Neural progenitor cell (in vitro differentiated cells): ENCODE measurements at regions not wholly inside any gene's neighbourhood (a gene's known extent, or its start where the extent isn't known, plus 50 kb on each side); places are given as distances from the start of the nearest gene placed in this dataset.

ENCODE experiments used
- DNase-seq: peaks from one replicate; pipeline ENCODE4 v3.0.0-alpha.2; 2016; ENCODE audit warnings: low spot score
- H2AFZ ChIP-seq: fragments of 200-600 bp; sonication (generic); replicated peaks from 2 replicates; pipeline ENCODE4 v1.6.1; 2016; ENCODE audit warnings: antibody characterized with exemption
- H3F3A ChIP-seq: fragments of 200-600 bp; sonication (generic); 2 replicates; pipeline ENCODE4 v1.6.1; 2016; ENCODE audit warnings: antibody characterized with exemption, low read depth
- H3K27ac ChIP-seq: fragments of 200-600 bp; sonication (generic); 2 replicates; pipeline ENCODE4 v1.5.1; 2016; ENCODE audit warnings: mild to moderate bottlenecking
- H3K27me3 ChIP-seq: fragments of 200-600 bp; sonication (generic); 2 replicates; pipeline ENCODE4 v1.6.1; 2016; ENCODE audit warnings: mild to moderate bottlenecking, moderate library complexity
- H3K36me3 ChIP-seq: fragments of 200-600 bp; sonication (generic); 2 replicates; pipeline ENCODE4 v1.5.1; 2016
- H3K4me1 ChIP-seq: fragments of 200-600 bp; sonication (generic); 2 replicates; pipeline ENCODE4 v1.6.1; 2016; ENCODE audit warnings: mixed run types
- H3K4me2 ChIP-seq: fragments of 200-600 bp; sonication (generic); 2 replicates; pipeline ENCODE4 v1.6.1; 2016
- H3K4me3 ChIP-seq: fragments of 200-600 bp; sonication (generic); 2 replicates; pipeline ENCODE4 v1.5.1; 2016
- H3K79me2 ChIP-seq: fragments of 200-600 bp; sonication (generic); 2 replicates; pipeline ENCODE4 v1.6.1; 2016; ENCODE audit warnings: low read depth
- H3K9ac ChIP-seq: fragments of 200-600 bp; sonication (generic); 2 replicates; pipeline ENCODE4 v1.6.1; 2016
- H3K9me3 ChIP-seq: fragments of 200-600 bp; sonication (generic); 2 replicates; pipeline ENCODE4 v1.5.1; 2016; ENCODE audit warnings: low read depth
- H4K20me1 ChIP-seq: fragments of 200-600 bp; sonication (generic); 2 replicates; pipeline ENCODE4 v1.6.1; 2016; ENCODE audit warnings: low read depth
- H3K27ac Mint-ChIP-seq: 3 replicates; pipeline ENCODE4 v1.8.0; 2021; ENCODE audit warnings: mixed read lengths
- H3K27me3 Mint-ChIP-seq: 2 replicates; pipeline ENCODE4 v1.8.0; 2022; ENCODE audit warnings: low read depth, mild to moderate bottlenecking, inconsistent platforms, moderate library complexity, mixed read lengths; ENCODE audit not compliant: insufficient read depth
- H3K36me3 Mint-ChIP-seq: 3 replicates; pipeline ENCODE4 v1.8.0; 2021; ENCODE audit warnings: mixed read lengths
- H3K4me1 Mint-ChIP-seq: 3 replicates; pipeline ENCODE4 v1.8.0; 2021; ENCODE audit warnings: mixed read lengths
- H3K4me3 Mint-ChIP-seq: 3 replicates; pipeline ENCODE4 v1.8.0; 2021; ENCODE audit warnings: mild to moderate bottlenecking, moderate library complexity, mixed read lengths
- H3K9me3 Mint-ChIP-seq: 3 replicates; pipeline ENCODE4 v1.8.0; 2020; ENCODE audit warnings: mixed read lengths
- CTCF ChIP-seq: fragments of 200-600 bp; sonication (generic); IDR thresholded peaks from 2 replicates; pipeline ENCODE4 v1.5.1; 2017; ENCODE audit warnings: antibody characterized with exemption, mild to moderate bottlenecking
- EZH2 ChIP-seq: fragments of 200-600 bp; sonication (generic); IDR thresholded peaks from 2 replicates; pipeline ENCODE4 v1.6.1; 2017; ENCODE audit warnings: antibody characterized with exemption, mild to moderate bottlenecking, moderate library complexity
- EZH2phosphoT487 ChIP-seq: fragments of 200-600 bp; sonication (generic); IDR thresholded peaks from 2 replicates; pipeline ENCODE4 v1.6.1; 2017; ENCODE audit warnings: antibody characterized with exemption

DNA sequence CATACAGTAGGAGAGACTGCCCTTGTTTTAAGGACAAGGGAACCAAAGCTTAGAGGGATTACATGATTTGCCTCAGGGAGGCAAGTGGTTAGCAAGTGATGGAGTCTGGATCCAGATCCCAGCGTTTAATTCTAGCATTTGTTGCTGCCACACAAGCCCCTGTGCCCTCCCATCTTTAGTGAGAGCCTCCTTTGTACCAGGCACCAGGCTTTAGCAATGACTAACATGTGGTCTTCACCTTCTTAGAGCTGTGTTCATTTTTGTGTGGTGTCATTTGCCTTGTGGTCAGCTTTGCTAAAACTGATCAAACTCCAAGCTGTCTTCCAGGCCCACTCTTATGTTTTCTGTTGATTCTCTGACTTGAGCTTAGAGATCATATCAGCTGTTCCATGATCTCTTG lies 290.5 kb downstream of the RPLP1 start:
- Histone ChIP-seq H3K36me3 (no peaks in the 10 kb centered on the region), H3K27ac (no peak overlapping the region), H3F3A (no peaks in the 10 kb centered on the region), H2AFZ (no peak overlapping the region), H3K27me3 (no peaks in the 10 kb centered on the region), H3K4me3 (no peak overlapping the region), H3K9ac (no peak overlapping the region), H3K4me1 (peaks cover 10% of the 10 kb centered on the region), H3K9me3 (peaks cover 5% of the 10 kb centered on the region), H4K20me1 (no peaks in the 10 kb centered on the region), H3K79me2 (no peaks in the 10 kb centered on the region), H3K4me2 (no peak overlapping the region)
- Mint-ChIP-seq H3K36me3 (no peaks in the 10 kb centered on the region), H3K4me1 (peaks cover 2% of the 10 kb centered on the region), H3K4me3 (no peak overlapping the region), H3K27me3 (peaks cover 7% of the 10 kb centered on the region), H3K27ac (no peak overlapping the region), H3K9me3 (peaks cover 14% of the 10 kb centered on the region)
- TF ChIP-seq CTCF (no peak), EZH2 (no peak), EZH2phosphoT487 (no peak)
- DNase-seq, result peak; percentile 17

DNA sequence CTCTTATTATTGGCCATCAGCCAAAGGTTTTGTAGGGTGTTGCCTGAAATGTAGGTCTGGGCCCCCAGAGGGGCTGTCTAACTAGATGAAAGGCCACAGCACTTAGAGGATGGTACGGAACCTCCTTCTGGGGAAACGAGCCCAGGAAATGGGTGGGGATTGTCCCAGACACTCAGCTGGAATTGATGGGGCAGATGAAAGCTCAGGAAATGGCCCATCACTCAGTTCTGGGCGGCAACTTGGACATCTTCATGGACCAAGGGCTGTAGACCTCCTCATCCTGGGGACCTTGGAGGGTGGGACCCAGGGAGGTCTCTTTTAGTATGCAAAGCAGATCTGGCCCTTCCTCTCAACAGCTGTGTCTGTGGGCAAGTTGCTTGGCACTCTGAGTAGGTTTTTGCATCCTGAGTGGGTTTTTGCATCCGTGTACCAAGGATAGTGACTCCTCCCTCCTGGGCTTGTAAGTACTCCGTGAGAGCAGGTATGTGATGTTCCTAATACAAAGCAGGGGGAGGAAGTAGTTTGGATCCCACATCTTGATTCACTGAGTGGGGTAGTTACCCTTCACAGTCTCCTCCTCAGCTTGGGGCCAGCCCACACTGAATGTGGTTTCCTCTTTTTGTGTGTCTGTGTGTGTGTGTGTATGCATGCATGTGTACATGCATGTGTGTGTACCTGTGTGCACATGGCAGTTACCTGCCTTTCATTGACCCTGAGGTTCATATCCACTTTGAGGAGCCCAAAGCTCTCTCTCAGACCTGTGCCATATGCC lies 292.0 kb downstream of the RPLP1 start:
- no peak overlapping the region for H3K9ac ChIP-seq
- H3K27ac Mint-ChIP-seq, result no peak overlapping the region
- peaks cover 5% of the 10 kb centered on the region for H3K27me3 Mint-ChIP-seq
- peaks cover 5% of the 10 kb centered on the region for H3K9me3 ChIP-seq
- H3K36me3 ChIP-seq, result no peaks in the 10 kb centered on the region
- peaks cover 12% of the 10 kb centered on the region for H3K9me3 Mint-ChIP-seq
- no peaks in the 10 kb centered on the region for H3K36me3 Mint-ChIP-seq
- H3F3A ChIP-seq, result no peaks in the 10 kb centered on the region
- H3K27ac ChIP-seq, result no peak overlapping the region
- no peak overlapping the region for H3K4me3 Mint-ChIP-seq
- no peaks in the 10 kb centered on the region for H3K4me1 ChIP-seq
- H3K79me2 ChIP-seq, result no peaks in the 10 kb centered on the region
- no peak overlapping the region for H2AFZ ChIP-seq
- H3K4me3 ChIP-seq, result no peak overlapping the region
- H3K4me1 Mint-ChIP-seq, result peaks cover 8% of the 10 kb centered on the region
- TF ChIP-seq CTCF, result no peak
- no peak for TF ChIP-seq EZH2
- TF ChIP-seq EZH2phosphoT487, result no peak
- no peak for DNase-seq
- H4K20me1 ChIP-seq, result no peaks in the 10 kb centered on the region
- no peak overlapping the region for H3K4me2 ChIP-seq
- H3K27me3 ChIP-seq, result no peaks in the 10 kb centered on the region

- H3K4me2 ChIP-seq, result no peak overlapping the region
- H3K9me3 Mint-ChIP-seq, result no peaks in the 10 kb centered on the region
- H3K36me3 Mint-ChIP-seq, result no peaks in the 10 kb centered on the region
- no peak overlapping the region for H3K4me3 ChIP-seq
- no peak overlapping the region for H3K27ac Mint-ChIP-seq
- no peak overlapping the region for H2AFZ ChIP-seq
- no peak overlapping the region for H3K9ac ChIP-seq
- no peaks in the 10 kb centered on the region for H3F3A ChIP-seq
- no peaks in the 10 kb centered on the region for H3K9me3 ChIP-seq
- no peaks in the 10 kb centered on the region for H3K79me2 ChIP-seq
- H3K27me3 ChIP-seq, result no peaks in the 10 kb centered on the region
- H3K4me1 Mint-ChIP-seq, result peaks cover 8% of the 10 kb centered on the region
- no peak overlapping the region for H3K27ac ChIP-seq
- H3K27me3 Mint-ChIP-seq, result peaks cover 8% of the 10 kb centered on the region
- no peaks in the 10 kb centered on the region for H4K20me1 ChIP-seq
- DNase-seq, result no peak
- TF ChIP-seq EZH2phosphoT487, result no peak
- TF ChIP-seq CTCF, result no peak
- no peak for TF ChIP-seq EZH2
- no peaks in the 10 kb centered on the region for H3K4me1 ChIP-seq
- H3K4me3 Mint-ChIP-seq, result no peak overlapping the region
- no peaks in the 10 kb centered on the region for H3K36me3 ChIP-seq
Measured at GRCh38 chr15:69747193-69747592, 294.6 kb downstream of the RPLP1 start.
